Stromal cell of bone marrow (primary cell): ENCODE measurements at regions not wholly inside any gene's neighbourhood (a gene's known extent, or its start where the extent isn't known, plus 50 kb on each side); places are given as distances from the start of the nearest gene placed in this dataset.
"Not testable (repeated sequence)": the region's sequence is repeated elsewhere in the genome, so short reads cannot be mapped to it uniquely, and the experiment has no call there.

Experiments
- DNase-seq: peaks from one replicate; pipeline ENCODE4 v3.0.0-alpha.2; 2012; ENCODE audit warnings: low read depth

- no peak for DNase-seq
Observed at GRCh38 chr12:108423486-108423885, 84.4 kb upstream of the CMKLR1 start.

- not testable (repeated sequence) for DNase-seq
Observed at GRCh38 chr12:108421082-108421481, 82.0 kb upstream of the CMKLR1 start.

- DNase-seq = not testable (repeated sequence)
Observed at GRCh38 chr12:108420421-108420820, 81.3 kb upstream of the CMKLR1 start.

GRCh38 chr12:108419949-108420348 lies 80.8 kb upstream of the CMKLR1 start:
- no peak for DNase-seq

- DNase-seq = no peak
Observed at GRCh38 chr12:108418164-108418890, 79.2 kb upstream of the CMKLR1 start.

GRCh38 chr12:108414021-108414420 lies 74.9 kb upstream of the CMKLR1 start:
- DNase-seq = no peak

GRCh38 chr12:108410689-108411088 lies 71.6 kb upstream of the CMKLR1 start:
- DNase-seq = no peak

GRCh38 chr12:108409481-108409880 lies 70.4 kb upstream of the CMKLR1 start:
- DNase-seq = no peak

- no peak for DNase-seq
Observed at GRCh38 chr12:108403952-108404351, 64.8 kb upstream of the CMKLR1 start.

GRCh38 chr12:108401964-108402363 lies 62.9 kb upstream of the CMKLR1 start:
- no peak for DNase-seq

- DNase-seq = no peak
Observed at GRCh38 chr12:108400900-108401480, 61.9 kb upstream of the CMKLR1 start.

- DNase-seq = no peak
Observed at GRCh38 chr12:108400481-108400880, 61.4 kb upstream of the CMKLR1 start.

- no peak for DNase-seq
Observed at GRCh38 chr12:108400056-108400455, 60.9 kb upstream of the CMKLR1 start.

- DNase-seq = no peak
Observed at GRCh38 chr12:108399514-108399913, 60.4 kb upstream of the CMKLR1 start.

- DNase-seq = peak; percentile 12
Observed at GRCh38 chr12:108394196-108394595, 55.1 kb upstream of the CMKLR1 start.

- DNase-seq = no peak
Observed at GRCh38 chr12:108392284-108392683, 53.2 kb upstream of the CMKLR1 start.

- DNase-seq = no peak
Observed at GRCh38 chr12:108390495-108391203, 51.5 kb upstream of the CMKLR1 start.

- no peak for DNase-seq
Observed at GRCh38 chr12:108389544-108389943, 50.4 kb upstream of the CMKLR1 start.
